AG04449 (cell line): ENCODE measurements at regions not wholly inside any gene's neighbourhood (a gene's known extent, or its start where the extent isn't known, plus 50 kb on each side); places are given as distances from the start of the nearest gene placed in this dataset.
"Not testable (repeated sequence)": the region's sequence is repeated elsewhere in the genome, so short reads cannot be mapped to it uniquely, and the experiment has no call there.

Experiments
- CTCF ChIA-PET: fragments of 350-600 bp; formaldehyde crosslinking; extraction: SDS; loops from one replicate; lab custom pipeline; 2021; ENCODE audit warnings: antibody characterized with exemption; lab: Yijun Ruan, JAX
- POLR2A ChIA-PET: fragments of 400-600, 350-600 bp; formaldehyde crosslinking; extraction: SDS; loops from one replicate; lab custom pipeline; 2020; ENCODE audit warnings: antibody characterized with exemption, inconsistent platforms; lab: Yijun Ruan, JAX
- DNase-seq: peaks from one replicate; pipeline ENCODE4 v3.0.0-alpha.2; 2010; ENCODE audit warnings: low read depth, low spot score
- H3K4me3 ChIP-seq: 2 replicates; pipeline ENCODE4 v1.5.1; 2011; ENCODE audit warnings: low read depth, mild to moderate bottlenecking, control low read depth, low read length
- CTCF ChIP-seq: IDR thresholded peaks from one replicate; pipeline ENCODE4 v1.5.1; 2011; ENCODE audit warnings: mild to moderate bottlenecking, moderate library complexity, low read length, control low read depth, inconsistent platforms; ENCODE audit not compliant: insufficient read depth; ENCODE audit errors: missing control alignments

- ChIA-PET CTCF (no interaction called here), POLR2A (no interaction called here)
- no peak for DNase-seq
Measured at GRCh38 chrX:130467936-130468335, 66.1 kb downstream of the RBMX2 start.

GRCh38 chrX:130468395-130468923, 66.7 kb downstream of the RBMX2 start:
- TF ChIP-seq CTCF = no peak
- DNase-seq = no peak
- H3K4me3 ChIP-seq = no peak overlapping the region
- CTCF ChIA-PET = no interaction called here
- POLR2A ChIA-PET = no interaction called here

More at GRCh38 chrX:130467936-130468335, 66.1 kb downstream of the RBMX2 start:
- H3K4me3 ChIP-seq = no peak overlapping the region
- no peak for TF ChIP-seq CTCF

- DNase-seq = no peak
- CTCF ChIA-PET = no interaction called here
- H3K4me3 ChIP-seq = no peak overlapping the region
- POLR2A ChIA-PET = no interaction called here
- TF ChIP-seq CTCF = no peak
Measured at GRCh38 chrX:130482871-130483270, 81.1 kb downstream of the RBMX2 start.

- no peak for TF ChIP-seq CTCF
- no peak overlapping the region for H3K4me3 ChIP-seq
- ChIA-PET POLR2A (no interaction called here), CTCF (no interaction called here)
- DNase-seq = no peak
Measured at GRCh38 chrX:130485870-130486269, 84.1 kb downstream of the RBMX2 start.

- POLR2A ChIA-PET, CTCF ChIA-PET, DNase-seq, H3K4me3 ChIP-seq: not testable (repeated sequence)
Measured at GRCh38 chrX:130495502-130495901, 93.7 kb downstream of the RBMX2 start.

GRCh38 chrX:130497531-130497930, 95.7 kb downstream of the RBMX2 start:
- TF ChIP-seq CTCF = no peak
- H3K4me3 ChIP-seq = no peak overlapping the region
- ChIA-PET POLR2A (no interaction called here), CTCF (no interaction called here)
- DNase-seq = no peak

GRCh38 chrX:130498653-130499274, 97.0 kb downstream of the RBMX2 start:
- no peak for DNase-seq
- ChIA-PET CTCF (no interaction called here), POLR2A (no interaction called here)
- TF ChIP-seq CTCF = no peak
- H3K4me3 ChIP-seq = no peak overlapping the region
